Epithelial cell of prostate (primary cell): ENCODE measurements at regions not wholly inside any gene's neighbourhood (a gene's known extent, or its start where the extent isn't known, plus 50 kb on each side); places are given as distances from the start of the nearest gene placed in this dataset.

Experiments
- DNase-seq: peaks from one replicate; pipeline ENCODE4 v3.0.0-alpha.2; 2011; ENCODE audit warnings: low read depth, low spot score
- H3K27ac ChIP-seq: fragments of 450-650 bp; 2 replicates; pipeline ENCODE4 v1.5.1; 2017; ENCODE audit warnings: mild to moderate bottlenecking

GRCh38 chr22:49021926-49022815 is 805.5 kb downstream of the BRD1 start:
- DNase-seq: no peak
- H3K27ac ChIP-seq: no peak overlapping the region

- no peak for DNase-seq
- no peak overlapping the region for H3K27ac ChIP-seq
Observed at GRCh38 chr22:49021131-49021925, 806.3 kb downstream of the BRD1 start.

- DNase-seq: no peak
- no peak overlapping the region for H3K27ac ChIP-seq
Observed at GRCh38 chr22:49019737-49020713, 807.6 kb downstream of the BRD1 start.

GRCh38 chr22:49018601-49019000 is 809.1 kb downstream of the BRD1 start:
- no peak for DNase-seq
- H3K27ac ChIP-seq: no peak overlapping the region

- no peak overlapping the region for H3K27ac ChIP-seq
- DNase-seq: no peak
Observed at GRCh38 chr22:49017482-49018329, 810.0 kb downstream of the BRD1 start.

- DNase-seq: no peak
- no peak overlapping the region for H3K27ac ChIP-seq
Observed at GRCh38 chr22:49016909-49017481, 810.7 kb downstream of the BRD1 start.

- no peak overlapping the region for H3K27ac ChIP-seq
- no peak for DNase-seq
Observed at GRCh38 chr22:49015993-49016908, 811.4 kb downstream of the BRD1 start.

GRCh38 chr22:49015459-49015858 is 812.2 kb downstream of the BRD1 start:
- no peak for DNase-seq
- H3K27ac ChIP-seq: no peak overlapping the region

- no peak overlapping the region for H3K27ac ChIP-seq
- DNase-seq: no peak
Observed at GRCh38 chr22:49014227-49015201, 813.2 kb downstream of the BRD1 start.

GRCh38 chr22:49013707-49014106 is 814.0 kb downstream of the BRD1 start:
- no peak for DNase-seq
- H3K27ac ChIP-seq: no peak overlapping the region

- H3K27ac ChIP-seq: no peak overlapping the region
- DNase-seq: no peak
Observed at GRCh38 chr22:49012712-49013395, 814.8 kb downstream of the BRD1 start.

- no peak for DNase-seq
- no peak overlapping the region for H3K27ac ChIP-seq
Observed at GRCh38 chr22:49011769-49012648, 815.7 kb downstream of the BRD1 start.

- no peak for DNase-seq
- H3K27ac ChIP-seq: no peak overlapping the region
Observed at GRCh38 chr22:49011379-49011768, 816.3 kb downstream of the BRD1 start.

GRCh38 chr22:49010901-49011300 is 816.8 kb downstream of the BRD1 start:
- no peak for DNase-seq
- H3K27ac ChIP-seq: no peak overlapping the region

- no peak overlapping the region for H3K27ac ChIP-seq
- DNase-seq: no peak
Observed at GRCh38 chr22:49010070-49010863, 817.4 kb downstream of the BRD1 start.
